ENCODE measurements at regions not wholly inside any gene's neighbourhood (a gene's known extent, or its start where the extent isn't known, plus 50 kb on each side); places are given as distances from the start of the nearest gene placed in this dataset.
"Not testable (repeated sequence)": the region's sequence is repeated elsewhere in the genome, so short reads cannot be mapped to it uniquely, and the experiment has no call there.

- no peak for DNase-seq (ENCODE audit: low read depth in 2 of 2)
Observed at GRCh38 chr1:221256773-221257172, 377.5 kb downstream of the HLX start.

- DNase-seq (ENCODE audit: low read depth in 2 of 2), result not testable (repeated sequence)
Observed at GRCh38 chr1:221257548-221257947, 378.3 kb downstream of the HLX start.

- DNase-seq (ENCODE audit: low read depth in 2 of 2), result not testable (repeated sequence)
Observed at GRCh38 chr1:221262677-221263076, 383.4 kb downstream of the HLX start.

- DNase-seq (ENCODE audit: low read depth in 2 of 2), result peak; percentile 72 to 76
Observed at GRCh38 chr1:221263831-221264767, 384.9 kb downstream of the HLX start.

- no peak for DNase-seq (ENCODE audit: low read depth in 2 of 2)
Observed at GRCh38 chr1:221264848-221265247, 385.6 kb downstream of the HLX start.

- peak; percentile 80 for DNase-seq (ENCODE audit: low read depth in 2 of 2)
Observed at GRCh38 chr1:221268295-221268694, 389.1 kb downstream of the HLX start.

GRCh38 chr1:221271701-221272100, 392.5 kb downstream of the HLX start:
- no peak for DNase-seq (ENCODE audit: low read depth in 2 of 2)

GRCh38 chr1:221272940-221273339, 393.7 kb downstream of the HLX start:
- no peak for DNase-seq (ENCODE audit: low read depth in 2 of 2)

- no peak for DNase-seq (ENCODE audit: low read depth in 2 of 2)
Observed at GRCh38 chr1:221274373-221274772, 395.1 kb downstream of the HLX start.

- no peak for DNase-seq (ENCODE audit: low read depth in 2 of 2)
Observed at GRCh38 chr1:221276896-221277409, 397.7 kb downstream of the HLX start.

GRCh38 chr1:221279146-221279545, 399.9 kb downstream of the HLX start:
- DNase-seq (ENCODE audit: low read depth in 2 of 2), result no peak

GRCh38 chr1:221283532-221283931, 404.3 kb downstream of the HLX start:
- no peak for DNase-seq (ENCODE audit: low read depth in 2 of 2)

GRCh38 chr1:221284028-221284427, 404.8 kb downstream of the HLX start:
- DNase-seq (ENCODE audit: low read depth in 2 of 2), result peak; percentile 82 to 85

- not testable (repeated sequence) for DNase-seq (ENCODE audit: low read depth in 2 of 2)
Observed at GRCh38 chr1:221284991-221285390, 405.7 kb downstream of the HLX start.

GRCh38 chr1:221285458-221286210, 406.4 kb downstream of the HLX start:
- DNase-seq (ENCODE audit: low read depth in 2 of 2), result not testable (repeated sequence)

- no peak for DNase-seq (ENCODE audit: low read depth in 2 of 2)
Observed at GRCh38 chr1:221286399-221286798, 407.2 kb downstream of the HLX start.

- no peak for DNase-seq (ENCODE audit: low read depth in 2 of 2)
Observed at GRCh38 chr1:221289103-221289502, 409.9 kb downstream of the HLX start.

GRCh38 chr1:221290669-221291068, 411.4 kb downstream of the HLX start:
- no peak for DNase-seq (ENCODE audit: low read depth in 2 of 2)

- DNase-seq (ENCODE audit: low read depth in 2 of 2), result no peak
Observed at GRCh38 chr1:221291113-221291512, 411.9 kb downstream of the HLX start.

- DNase-seq (ENCODE audit: low read depth in 2 of 2), result no peak
Observed at GRCh38 chr1:221292652-221293051, 413.4 kb downstream of the HLX start.

GRCh38 chr1:221294242-221294641, 415.0 kb downstream of the HLX start:
- no peak for DNase-seq (ENCODE audit: low read depth in 2 of 2)

GRCh38 chr1:221302357-221302756, 423.1 kb downstream of the HLX start:
- no peak for DNase-seq (ENCODE audit: low read depth in 2 of 2)

GRCh38 chr1:221302810-221303209, 423.6 kb downstream of the HLX start:
- DNase-seq (ENCODE audit: low read depth in 2 of 2), result no peak

Data from fibroblast of skin of left quadriceps (primary cell).